NCI-H446 (cell line): ENCODE measurements at regions not wholly inside any gene's neighbourhood (a gene's known extent, or its start where the extent isn't known, plus 50 kb on each side); places are given as distances from the start of the nearest gene placed in this dataset.
A peak's percentile ranks its signal among the peaks of the same experiment; 100 is the strongest.
"Not testable (repeated sequence)": the region's sequence is repeated elsewhere in the genome, so short reads cannot be mapped to it uniquely, and the experiment has no call there.

Source experiments
- DNase-seq, 2 experiments: peaks; one replicate each; lab custom pipeline; 2025; lab: John Stamatoyannopoulos, UW

DNA sequence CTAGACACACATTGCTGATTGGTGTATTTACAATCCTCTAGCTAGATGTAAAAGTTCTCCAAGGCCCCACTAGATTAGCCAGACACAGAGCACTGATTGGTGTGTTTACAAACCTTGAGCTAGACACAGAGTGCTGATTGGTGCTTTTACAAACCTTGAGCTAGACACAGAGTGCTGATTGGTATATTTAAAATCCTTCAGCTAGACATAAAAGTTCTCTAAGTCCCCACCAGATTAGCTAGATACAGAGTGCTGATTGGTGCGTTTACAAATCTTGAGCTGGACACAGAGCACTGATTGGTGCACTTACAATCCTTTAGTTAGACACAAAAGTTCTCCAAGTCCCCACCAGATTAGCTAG lies 63.8 kb upstream of the DDHD1 start:
- DNase-seq: not testable (repeated sequence)

DNA sequence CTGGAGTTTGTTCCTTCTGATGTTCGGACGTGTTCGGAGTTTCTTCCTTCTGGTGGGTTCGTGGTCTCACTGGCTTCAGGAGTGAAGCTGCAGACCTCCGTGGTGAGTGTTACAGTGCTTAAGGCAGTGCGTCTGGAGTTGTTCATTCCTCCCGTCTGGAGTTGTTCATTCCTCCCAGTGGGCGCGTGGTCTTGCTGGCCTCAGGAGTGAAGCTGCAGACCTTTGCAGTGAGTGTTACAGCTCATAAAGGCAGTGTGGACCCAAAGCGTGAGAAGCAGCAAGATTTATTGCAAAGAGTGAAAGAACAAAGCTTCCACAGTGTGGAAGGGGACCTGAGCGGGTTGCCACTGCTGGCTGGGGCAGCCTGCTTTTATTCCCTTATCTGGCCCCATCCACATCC lies 63.4 kb upstream of the DDHD1 start:
- DNase-seq: not testable (repeated sequence)

DNA sequence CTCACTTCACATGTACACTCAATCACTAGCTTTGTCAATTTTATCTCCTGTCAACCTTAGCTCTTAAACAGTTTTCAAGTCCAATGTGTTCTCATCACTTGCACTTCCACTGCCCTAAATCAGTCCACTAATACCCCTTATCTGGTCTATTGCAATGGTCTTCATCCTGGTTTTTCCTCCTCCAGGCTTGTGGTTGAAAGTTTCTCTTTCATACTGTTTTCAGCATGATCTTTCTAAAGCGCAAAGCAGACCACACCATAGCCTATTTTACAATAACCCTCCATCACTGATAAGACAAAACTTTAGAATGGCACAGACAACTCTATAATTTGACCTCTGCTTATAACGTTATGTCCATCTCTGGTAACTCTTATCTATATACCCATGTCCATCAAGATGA lies 62.0 kb upstream of the DDHD1 start:
- no peak for DNase-seq

DNA sequence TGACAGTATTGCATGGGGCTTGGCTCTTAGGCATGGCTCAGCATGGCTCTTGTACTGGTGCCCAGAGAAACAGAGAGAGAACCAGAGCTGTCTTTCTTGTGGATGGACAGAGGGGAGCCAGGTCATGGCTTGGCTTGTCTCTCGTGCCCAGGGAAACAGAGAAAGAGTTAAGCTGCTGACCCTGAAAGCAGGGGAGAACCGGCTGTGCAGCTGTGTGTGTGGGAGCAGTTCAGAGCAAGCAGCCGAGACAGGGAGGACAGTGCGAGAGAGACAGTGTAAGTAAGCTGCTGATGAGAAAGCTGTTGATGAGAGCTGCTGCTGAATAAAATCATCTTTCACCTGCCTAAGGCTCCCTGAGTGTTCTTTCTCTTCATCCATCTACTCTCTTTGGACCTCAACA lies 61.3 kb upstream of the DDHD1 start:
- DNase-seq: no peak

DNA sequence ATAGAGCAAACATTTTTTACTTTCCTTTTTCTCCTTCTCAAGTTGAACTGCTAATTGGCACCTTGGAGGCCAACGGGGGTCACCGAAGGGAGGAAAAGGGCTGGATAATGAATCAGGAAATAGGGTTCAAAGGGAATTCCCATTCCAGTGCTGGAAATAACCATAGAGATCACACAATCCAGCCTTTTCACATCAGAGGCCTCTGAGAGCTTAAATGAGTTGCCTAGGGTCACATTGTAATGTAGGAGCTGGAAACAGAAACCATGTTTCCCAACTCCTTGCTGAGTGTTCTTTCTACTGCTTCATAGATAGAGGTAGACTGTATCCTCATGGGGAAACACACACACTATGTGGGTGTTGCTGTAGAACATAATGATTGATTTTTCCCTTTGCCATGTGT lies 60.6 kb upstream of the DDHD1 start:
- DNase-seq: no peak

DNA sequence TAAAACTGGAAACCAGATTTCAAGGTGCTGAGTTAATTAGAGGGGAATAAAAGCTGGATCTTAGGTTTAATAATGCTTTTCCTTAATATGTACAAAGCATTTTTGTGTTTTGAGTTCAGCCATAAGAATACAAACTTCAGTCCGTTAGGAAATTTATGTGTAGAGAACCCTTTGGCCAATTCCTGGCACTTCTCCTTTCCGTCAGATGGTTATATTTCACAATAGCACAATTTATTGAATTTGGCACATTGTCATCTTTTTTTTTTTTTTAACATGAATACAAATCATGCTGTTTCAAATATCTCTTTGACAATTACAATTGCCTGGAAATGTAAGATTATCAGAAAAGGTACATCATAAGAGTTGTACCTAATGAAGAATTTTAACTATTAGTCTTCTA lies 56.2 kb upstream of the DDHD1 start:
- DNase-seq: peak; percentile 36 to 52
